Medulla oblongata (tissue), 1 donor: ENCODE measurements at regions not wholly inside any gene's neighbourhood (a gene's known extent, or its start where the extent isn't known, plus 50 kb on each side); places are given as distances from the start of the nearest gene placed in this dataset.

Experiments used
- DNase-seq: peaks from one replicate; pipeline ENCODE4 v3.0.0-alpha.2; 2015; ENCODE audit errors: extremely low spot score

DNA sequence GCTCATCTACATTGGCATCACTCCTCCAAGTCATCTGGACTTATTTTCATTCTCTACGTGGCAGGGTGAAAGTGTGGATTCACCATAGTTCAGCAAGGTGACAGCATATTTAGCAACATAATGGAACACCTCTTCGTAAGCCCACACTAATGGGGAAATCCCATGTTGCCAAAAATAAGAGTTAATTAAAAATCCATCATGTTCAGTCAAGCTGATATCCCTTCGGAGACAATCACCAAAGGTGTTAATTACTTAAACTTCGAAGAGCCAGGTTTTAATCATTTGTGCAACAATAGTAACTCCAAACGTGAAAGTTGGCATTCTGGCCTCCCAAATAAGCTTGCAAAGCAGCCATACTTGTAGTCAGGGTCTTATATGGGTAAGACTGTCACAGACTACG is 242.9 kb downstream of the NSG2 start:
- no peak for DNase-seq

DNA sequence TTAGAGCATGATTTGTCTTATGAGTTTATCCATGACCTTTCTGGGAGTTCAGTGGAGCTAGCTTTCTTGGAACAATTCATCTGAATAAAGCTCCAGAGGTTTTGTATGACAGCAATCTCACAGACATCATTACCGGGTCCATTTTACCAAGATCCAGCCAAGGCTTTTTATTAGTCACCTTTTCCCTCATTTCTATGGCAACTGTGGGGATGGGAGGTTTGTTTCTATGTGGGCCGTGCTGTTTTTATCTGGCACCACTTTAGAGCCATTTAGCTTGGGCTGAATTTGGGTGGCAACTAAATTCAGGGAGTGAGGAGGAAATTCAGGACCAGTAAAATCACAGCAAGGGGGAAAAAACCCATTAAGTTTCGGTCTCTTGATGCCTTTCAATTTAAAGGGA is 245.7 kb downstream of the NSG2 start:
- no peak for DNase-seq

DNA sequence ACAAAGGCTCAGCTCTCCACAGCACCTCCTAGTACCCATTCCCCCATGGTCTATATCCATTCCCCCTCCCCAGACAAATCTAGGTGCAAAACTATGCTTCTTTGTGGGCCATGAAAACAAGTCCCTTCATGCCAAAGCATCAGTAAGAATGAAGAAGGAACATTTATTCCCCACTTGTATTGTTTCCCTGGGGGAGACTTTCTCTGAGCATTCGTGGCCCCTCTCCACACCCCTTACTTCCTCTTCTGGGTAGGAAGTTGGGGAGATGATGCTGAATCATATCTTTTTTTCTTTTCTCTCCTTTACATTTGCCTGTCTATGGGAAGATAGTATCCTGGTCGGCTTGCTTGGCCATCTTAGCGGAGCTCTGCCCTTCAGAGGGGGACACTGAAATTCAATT is 246.8 kb downstream of the NSG2 start:
- DNase-seq: no peak

DNA sequence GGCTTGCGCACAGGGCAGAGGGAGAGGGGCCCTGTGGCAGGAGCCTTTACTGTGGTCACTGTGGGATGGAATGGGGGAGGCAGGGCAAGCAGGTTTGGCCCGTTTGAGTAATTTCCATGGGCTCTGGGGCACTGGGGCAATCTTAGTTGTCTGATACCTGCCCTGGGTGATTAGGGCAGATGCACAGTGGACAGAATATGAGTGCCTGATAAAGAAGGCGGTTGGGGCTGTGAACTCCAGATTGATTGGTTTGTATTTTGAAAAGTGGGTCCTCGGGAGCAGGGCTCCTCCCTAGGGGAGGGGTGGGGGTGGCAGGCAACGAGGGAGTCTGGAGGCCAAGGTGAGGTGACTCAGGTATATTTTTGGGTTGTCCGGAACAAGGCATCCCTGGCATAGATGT is 247.5 kb downstream of the NSG2 start:
- DNase-seq: no peak

DNA sequence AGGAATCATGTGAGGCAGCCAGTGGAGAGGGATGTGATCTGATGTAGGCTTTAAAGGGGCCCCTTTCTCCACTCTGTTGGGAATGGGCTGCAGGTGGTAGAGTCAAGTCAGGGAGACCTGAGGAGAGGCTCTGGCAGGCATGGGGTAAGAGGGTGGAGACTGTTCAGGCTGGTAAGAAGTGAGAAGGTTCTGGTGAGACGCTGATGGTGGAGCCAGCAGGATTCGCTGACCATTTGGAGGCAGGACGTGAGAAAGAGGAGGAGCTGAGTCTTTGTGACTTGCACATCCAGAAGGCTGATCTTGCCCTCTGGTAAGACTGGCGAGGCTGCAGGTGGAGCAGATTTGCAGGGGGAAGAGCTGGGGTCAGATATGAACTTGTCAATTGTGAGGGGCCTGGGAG is 248.0 kb downstream of the NSG2 start:
- DNase-seq: no peak

DNA sequence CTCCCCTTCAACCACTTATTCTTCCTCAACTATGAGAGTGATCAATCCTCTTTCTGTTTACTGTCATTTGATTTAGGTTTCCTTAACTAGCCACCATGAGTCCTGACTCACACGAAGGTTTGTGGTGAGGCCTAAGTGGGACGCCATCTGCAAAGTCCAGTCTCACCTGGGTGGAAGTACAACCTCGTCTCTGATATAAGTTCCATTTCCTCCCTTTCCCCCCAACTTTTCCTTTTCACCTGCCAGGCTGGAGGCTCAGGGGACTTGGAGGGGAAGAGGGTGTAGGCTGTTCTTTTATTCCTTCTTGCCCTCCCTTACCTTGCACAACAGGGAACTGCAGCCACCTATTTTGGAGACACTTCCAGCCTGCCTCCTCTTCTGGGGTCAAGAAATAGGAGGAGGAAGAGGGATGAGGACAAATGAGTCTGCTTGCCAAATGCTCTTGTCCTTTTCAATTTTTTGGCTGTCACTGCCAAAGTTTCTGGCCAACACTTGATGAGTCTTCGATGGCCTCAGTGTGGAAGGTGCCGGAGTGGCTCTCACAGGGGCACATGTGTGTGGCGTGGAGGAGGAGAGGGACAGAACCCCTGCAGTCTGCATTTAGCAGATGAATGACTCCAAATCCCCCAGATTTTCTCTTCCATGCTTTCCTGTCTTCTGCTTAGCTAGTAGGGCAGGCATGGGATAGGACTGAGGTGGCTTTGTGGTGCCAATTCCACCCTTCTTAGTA is 249.6 kb downstream of the NSG2 start:
- DNase-seq: no peak

DNA sequence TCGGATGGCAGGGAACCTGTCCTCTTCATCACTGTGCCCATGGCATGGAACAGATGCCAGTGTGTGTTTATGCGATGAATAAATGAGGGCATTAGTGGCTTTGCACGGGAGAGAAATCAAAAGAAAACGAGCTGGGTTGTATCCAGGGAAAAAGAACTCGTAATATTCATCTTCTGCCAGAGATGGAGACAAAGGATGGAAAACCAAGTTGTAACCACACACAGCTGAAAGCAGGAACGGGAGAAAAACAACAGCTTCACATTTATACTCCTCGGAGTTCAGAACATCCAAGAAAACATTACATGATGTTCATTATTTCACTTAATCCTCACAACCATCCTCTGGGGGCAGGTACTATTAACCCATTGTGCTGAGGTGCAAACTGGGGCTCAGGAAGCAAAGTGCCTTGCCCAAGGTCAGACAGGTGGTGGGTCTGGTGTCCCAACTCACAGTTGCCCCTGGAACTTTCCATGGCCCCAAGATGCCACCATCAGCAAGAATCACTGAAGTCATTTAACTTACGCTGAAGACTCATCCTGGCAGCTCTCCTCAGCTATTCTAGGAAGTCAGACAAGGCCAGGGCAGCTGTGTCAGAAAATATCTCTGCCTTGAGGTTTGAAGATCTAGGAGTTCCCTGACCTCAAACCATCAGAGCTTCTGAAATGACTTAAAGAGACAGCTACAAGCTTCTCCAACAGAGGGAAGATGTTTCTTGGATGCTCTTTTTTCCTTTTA is 250.4 kb downstream of the NSG2 start:
- DNase-seq: no peak

DNA sequence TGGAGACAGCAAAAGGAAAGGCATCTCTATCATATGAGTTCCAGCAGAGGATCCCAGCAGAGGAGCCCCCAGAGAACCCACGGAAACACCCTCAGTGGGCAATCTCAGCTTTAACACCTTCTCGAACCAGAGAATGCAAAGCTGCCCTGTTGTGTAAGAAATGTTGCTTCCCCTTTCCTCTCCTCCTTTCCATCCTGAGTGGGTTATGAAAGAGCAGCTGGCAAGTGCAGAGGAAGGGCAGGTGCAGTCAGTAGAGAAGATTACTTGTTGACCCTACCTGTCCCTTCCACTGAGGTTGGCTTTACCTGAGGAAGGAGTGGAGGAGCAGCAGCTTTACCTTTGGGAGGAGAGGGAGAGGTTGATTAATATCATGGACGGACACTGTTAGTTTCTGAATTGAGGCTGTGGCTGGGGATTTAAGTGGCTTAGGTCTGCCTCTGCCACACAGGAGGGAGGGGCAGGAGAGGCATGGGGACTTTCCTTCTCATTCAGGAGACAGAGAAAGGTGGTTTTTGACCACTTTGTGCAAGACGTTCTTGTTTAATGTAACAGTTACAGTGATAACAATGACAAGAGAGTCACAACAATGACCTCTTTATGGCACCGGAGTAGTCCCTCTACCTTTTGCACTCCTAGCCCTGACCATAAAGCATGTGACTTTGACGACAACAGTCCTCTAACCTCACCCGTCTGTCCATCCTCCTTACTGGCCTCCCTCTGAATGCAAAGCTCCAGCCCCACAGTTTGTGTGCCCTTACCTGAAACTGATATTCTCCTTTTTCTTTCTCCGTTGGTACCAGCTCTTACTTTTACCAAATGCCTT is 254.8 kb downstream of the NSG2 start:
- no peak for DNase-seq

DNA sequence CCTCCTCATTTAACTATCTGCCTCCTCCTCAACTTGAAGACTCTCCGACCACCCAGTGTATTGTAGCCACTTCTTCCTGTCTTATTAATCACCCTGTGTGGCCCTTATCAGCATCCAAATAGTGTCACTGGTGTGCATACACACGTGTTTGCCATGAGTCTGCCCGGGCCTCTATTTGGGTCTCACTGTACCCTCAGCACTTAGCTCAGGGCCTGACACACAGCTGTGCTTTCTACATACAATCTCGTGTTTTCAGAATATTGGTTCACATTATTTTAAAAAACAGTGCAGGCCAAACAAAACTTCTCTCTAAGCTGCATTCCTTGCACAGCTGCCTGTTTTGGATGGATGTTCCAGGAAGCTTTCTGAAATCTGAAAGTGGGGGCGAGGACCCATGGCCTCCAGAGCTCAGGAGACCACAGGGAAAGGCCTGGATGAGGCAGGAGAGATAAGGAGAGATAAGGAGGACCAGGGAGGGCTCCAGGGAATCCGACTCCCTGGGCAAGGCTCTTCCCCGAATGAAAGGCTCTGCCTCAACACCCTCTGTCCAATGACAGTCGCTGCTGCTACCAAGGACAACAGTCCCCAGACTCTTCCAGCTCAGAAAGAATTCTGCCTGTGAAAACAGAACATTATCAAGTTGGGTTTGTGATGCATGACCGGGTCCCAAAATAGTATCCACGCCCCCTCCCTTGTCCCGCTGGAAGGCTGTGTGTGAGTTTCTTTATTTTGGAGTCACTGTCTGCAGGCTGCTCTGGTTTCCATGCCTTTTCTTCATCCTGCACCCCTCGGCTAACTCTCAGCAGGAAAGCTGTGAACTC is 255.6 kb downstream of the NSG2 start:
- no peak for DNase-seq

DNA sequence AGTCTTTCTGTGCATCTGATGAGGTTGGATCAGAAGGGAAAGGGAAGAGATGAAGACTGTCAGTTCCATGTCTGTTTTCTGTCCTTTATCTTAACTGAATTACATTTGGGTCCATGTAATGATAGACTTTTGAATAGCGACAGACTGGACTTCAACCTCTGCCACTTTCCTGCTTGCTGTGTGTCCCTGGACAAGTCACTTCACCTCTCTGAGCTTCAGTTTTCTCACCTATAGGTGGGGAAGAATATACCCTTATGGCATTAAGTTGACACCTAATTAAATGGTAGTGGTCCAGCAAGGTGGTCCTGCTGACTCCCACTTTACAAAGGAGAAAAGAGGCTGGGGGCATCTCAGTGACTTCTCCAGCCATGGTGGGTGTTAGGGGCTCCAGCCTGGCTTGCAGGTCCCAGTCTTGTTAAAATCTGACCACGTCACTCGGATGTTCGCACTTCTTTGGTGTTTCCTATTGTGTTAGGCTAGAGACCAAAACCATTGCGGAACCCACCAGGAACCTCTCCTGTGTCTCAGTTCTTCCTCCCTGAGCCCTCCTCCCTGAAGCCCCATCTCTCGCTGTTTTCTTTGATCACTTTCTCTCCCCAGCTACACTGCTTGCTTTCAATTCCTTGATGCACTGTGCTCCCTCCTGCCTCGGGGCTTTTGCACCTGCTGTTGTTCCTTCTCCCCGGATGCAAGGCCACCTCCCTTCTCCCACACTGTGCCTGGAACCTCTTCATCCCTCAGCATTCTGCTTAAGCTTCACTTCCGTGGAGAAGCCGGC is 256.5 kb downstream of the NSG2 start:
- no peak for DNase-seq

DNA sequence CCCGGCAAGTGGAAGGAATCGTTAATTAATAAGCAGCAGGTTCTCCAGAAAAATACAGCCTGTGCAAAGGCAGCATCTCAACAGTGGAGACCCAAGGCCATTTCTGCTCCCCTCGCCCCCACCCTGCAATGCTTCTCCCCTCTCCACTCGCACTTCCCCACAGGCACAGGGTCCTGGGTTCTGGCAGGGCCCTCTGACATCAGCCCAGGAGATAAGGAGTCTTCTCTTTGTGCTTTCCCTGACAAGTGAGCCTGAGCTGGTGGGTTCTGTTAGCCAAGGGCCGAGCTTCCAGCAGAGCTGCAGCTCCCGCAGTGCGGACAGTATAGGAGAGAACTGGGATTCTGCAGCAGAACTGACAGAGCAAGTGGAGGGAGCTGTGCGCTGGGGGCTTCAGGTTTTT is 257.5 kb downstream of the NSG2 start:
- no peak for DNase-seq

DNA sequence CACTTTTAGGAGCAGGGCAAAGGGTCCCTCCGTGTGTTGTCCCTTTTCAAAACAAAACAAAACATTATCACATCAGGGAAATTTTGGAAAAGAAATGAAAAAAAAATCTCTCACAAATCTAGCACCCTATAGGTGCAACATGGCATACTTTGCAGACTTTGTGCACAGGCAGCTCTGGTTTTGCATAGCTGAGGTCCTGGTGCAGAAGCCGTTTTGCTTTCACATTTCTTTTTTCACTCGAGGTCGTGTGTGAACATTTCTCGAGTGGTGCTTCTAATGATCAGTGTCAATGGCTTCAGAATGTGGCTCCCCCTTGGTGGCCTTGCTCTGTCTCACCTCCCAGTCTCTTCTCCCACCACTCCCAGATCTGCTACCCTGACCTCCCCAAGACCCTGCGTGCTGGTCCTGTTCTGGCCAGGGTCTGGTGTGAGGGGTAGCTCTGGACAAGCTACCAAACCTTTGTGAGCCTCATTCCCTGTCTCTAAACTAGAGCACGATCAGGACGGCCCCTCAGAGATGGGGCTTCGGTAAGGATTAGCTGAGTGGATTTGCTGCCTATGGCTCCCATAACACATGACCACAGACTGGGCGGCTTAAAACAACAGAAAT is 258.0 kb downstream of the NSG2 start:
- no peak for DNase-seq

DNA sequence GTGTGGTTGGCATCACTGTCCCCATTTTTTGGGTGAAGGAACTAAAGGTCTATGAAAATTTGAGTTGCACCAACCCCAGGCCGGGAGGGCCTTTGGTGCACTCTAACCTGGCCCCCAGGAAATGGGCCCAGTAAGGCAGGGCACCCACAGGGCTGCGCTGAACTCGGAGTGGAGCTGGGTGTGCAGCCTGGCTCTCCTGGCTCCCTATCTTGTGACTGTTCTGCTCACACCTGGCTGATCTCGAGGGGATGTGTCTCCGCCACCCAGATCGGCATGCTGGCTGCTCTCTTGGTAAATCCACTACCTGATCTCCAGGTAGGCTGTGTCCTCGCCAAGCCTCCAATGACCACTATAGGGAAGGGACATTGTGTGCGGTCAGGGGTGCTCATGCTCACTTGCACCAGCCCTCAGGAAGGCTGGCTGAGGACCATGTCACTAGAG is 259.8 kb downstream of the NSG2 start:
- DNase-seq: no peak

DNA sequence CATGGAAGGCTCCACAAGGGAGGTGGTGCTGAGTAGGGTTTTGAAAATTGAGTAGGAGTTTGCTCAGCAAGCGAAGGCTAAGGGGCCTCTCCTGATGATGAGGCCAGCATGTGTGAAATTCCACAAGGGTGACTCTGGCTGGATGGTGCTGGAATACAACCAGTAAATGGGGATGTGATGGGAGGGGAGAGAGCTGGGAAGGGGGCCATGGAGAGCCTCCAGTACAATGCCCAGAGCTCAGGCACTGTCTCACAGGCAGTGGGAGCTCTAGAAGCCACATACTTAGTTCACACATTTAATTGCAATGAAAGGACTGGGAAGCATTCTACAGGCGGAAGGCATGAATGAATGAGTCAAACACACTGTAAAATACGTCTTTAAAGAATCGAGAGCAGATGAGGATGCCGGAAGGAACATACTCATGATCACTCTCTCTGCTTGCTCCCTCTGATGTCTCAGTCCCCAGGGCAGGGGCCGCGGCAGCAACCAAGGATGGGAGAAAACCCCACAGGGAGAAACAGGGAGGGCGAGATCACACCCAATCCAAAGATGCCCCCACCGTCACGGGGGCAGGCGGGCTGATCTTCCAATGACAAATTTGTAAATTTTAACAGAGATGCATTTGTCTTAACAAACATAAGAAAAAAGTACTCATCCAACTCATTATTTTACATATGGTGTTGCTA is 261.0 kb downstream of the NSG2 start:
- no peak for DNase-seq

DNA sequence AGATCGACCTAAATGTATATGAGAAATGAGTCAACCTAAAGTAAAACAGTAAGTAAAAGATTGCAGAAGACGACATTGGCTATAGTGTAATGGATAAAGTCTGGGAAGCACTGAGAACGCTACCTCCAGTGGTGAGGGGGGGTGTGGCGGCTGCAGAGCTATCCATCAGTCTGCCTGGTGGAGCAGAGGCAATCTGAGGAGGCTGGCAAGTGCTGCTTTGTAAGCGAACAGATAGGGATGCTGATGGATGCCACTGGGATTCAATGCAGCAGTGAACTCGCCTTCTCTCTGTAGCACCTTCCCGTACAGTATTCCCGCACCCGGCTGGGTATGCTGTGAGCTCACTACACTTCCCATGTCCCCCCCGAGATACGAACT is 261.5 kb downstream of the NSG2 start:
- no peak for DNase-seq

DNA sequence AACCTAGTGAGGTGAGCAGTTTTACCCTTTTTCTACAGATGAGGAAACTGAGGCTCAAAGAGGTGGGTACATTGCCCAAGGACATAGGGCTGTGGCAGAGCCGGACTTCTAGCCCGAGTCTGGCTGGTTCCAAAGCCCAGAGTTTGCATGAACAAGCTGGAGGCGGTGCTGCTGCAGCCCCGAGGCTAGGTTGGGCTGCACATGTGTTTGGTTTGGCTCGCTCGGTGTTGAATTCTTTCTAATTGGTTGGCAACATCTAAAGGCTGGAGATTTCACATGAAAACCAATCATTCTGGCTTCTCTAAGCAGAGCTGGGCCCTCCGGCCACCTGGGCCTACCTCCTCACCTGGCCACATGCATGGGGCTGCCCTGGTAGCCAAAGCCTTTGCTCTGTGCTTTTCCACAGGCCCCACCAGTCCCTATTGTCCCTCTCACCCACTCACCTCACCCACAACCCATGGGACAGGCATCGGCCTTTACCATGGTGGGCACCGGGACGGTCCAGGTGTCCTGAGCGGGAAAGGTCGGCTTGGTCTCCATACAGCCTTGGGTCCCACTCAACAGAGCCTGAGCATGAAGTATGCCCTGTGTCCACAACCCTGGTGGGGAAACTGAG is 262.3 kb downstream of the NSG2 start:
- no peak for DNase-seq

DNA sequence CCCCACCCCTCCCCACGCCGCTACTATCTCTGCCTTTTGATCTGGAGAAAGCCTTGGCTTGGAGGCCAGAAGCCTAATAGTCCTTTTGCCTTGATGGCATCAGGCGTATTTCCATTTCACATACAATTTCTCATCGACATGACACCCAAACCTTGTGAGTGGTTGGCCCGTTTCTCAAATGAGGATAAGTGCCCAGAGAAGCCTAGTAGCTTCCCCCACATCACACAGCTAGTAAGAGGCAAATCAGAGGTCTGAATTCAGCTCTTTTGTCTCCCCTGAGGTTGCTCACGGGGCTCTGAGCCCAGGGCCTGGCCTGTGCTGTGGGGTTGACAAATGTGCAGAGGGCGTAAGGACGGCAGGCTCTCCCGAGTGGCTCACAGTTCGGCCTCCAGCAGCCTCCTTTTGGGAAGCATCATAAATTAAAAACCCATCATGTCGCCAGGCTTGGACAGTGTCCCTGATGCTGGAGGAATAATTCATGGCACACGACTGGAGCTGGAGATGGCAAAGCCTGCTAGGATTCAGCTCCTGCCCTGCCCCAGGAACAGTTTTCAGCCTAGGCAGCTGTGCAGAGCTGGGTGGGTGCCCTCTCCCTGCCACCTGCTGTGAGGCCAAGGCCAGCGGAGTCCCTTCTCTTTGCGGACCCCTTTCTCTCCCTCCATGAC is 263.8 kb downstream of the NSG2 start:
- DNase-seq: no peak

DNA sequence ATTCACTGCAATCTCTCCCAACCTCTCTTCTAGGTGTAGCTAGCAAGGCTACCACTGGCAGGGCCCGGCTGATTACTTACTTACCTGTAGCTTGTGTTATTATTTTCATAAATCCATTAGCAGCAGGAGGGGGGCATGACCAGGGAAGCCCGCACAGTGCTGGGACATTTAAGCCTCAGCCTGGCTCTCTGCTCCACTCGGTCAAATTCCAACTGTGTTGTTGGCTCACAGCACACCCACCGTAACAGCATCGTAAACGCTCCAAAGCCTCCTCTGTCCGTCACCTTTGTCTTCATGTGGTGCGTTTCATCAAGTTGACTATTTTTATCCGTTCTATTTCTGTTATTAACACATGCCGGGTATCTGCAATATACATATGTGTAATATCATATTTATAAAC is 264.7 kb downstream of the NSG2 start:
- no peak for DNase-seq

DNA sequence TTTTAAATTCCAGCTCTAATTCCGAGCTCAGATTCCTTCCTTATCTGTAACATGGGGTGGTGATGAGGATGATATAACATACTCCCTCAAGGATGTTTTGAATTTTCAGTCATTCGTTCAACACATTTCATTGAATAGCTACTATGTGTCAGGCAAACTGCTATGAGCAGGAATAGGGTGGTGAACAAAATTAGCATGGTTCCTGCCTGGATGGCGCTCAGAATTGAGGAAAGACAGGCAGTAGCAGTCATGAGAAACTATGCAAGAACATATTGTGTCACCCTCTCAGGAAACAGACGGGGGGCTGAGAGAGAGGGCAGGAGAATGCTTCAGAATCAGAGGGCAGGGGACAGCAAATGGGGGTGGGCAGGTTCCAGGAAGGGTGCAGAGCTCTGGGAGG is 265.2 kb downstream of the NSG2 start:
- DNase-seq: no peak
